Upper lobe of left lung (tissue), 4 donors: ENCODE measurements at regions not wholly inside any gene's neighbourhood (a gene's known extent, or its start where the extent isn't known, plus 50 kb on each side); places are given as distances from the start of the nearest gene placed in this dataset.

Source experiments
- CTCF ChIP-seq, 6 experiments: fragments of 450-650 bp in 4 of 6; fragments of 200-600 bp in 2 of 6; sonication (generic) in 2 of 6; IDR thresholded peaks; one replicate each; pipeline ENCODE4 v1.5.1; 2016 to 2019; ENCODE audit warnings: antibody characterized with exemption in 6 of 6
- POLR2A ChIP-seq, 4 donors: fragments of 450-650 bp; IDR thresholded peaks; one replicate each; pipeline ENCODE4 v1.5.1; 2016 to 2017; ENCODE audit warnings: antibody characterized with exemption in 4 of 4, mild to moderate bottlenecking in 2 of 4
- POLR2AphosphoS5 ChIP-seq, 2 donors: sonication (generic); formaldehyde crosslinking; IDR thresholded peaks; one replicate each; pipeline ENCODE4 v1.5.1; 2017; ENCODE audit warnings: antibody characterized with exemption in 2 of 2

- TF ChIP-seq CTCF (IDR thresholded peaks at IDR 0.05) (no peak), POLR2A (IDR thresholded peaks at IDR 0.05) (no peak), POLR2AphosphoS5 (IDR thresholded peaks at IDR 0.05) (no peak)
Measured at GRCh38 chr3:128561504-128561903, 68.5 kb upstream of the GATA2 start.
